Endothelial cell of umbilical vein (primary cell): ENCODE measurements at regions not wholly inside any gene's neighbourhood (a gene's known extent, or its start where the extent isn't known, plus 50 kb on each side); places are given as distances from the start of the nearest gene placed in this dataset.

Experiments
- EZH2 ChIP-seq: IDR thresholded peaks from 2 replicates; pipeline ENCODE4 v1.6.1; 2012; ENCODE audit warnings: borderline replicate concordance, low read depth, mild to moderate bottlenecking, moderate library complexity, low read length, inconsistent platforms; ENCODE audit not compliant: severe bottlenecking
- FOS ChIP-seq: IDR thresholded peaks from 2 replicates; pipeline ENCODE4 v1.6.1; 2011; ENCODE audit warnings: mild to moderate bottlenecking, low read length, moderate library complexity, borderline replicate concordance; ENCODE audit not compliant: insufficient read depth
- GATA2 ChIP-seq: IDR thresholded peaks from 2 replicates; pipeline ENCODE4 v1.7.0; 2011; ENCODE audit warnings: low read depth, mild to moderate bottlenecking, moderate library complexity, mixed read lengths, low read length; ENCODE audit not compliant: insufficient read length, insufficient read depth
- JUN ChIP-seq: IDR thresholded peaks from 2 replicates; pipeline ENCODE4 v1.6.1; 2011; ENCODE audit warnings: borderline replicate concordance, low read depth; ENCODE audit not compliant: insufficient read length, insufficient read depth
- MYC ChIP-seq: IDR thresholded peaks from one replicate; pipeline ENCODE4 v1.6.1; 2011; ENCODE audit warnings: mild to moderate bottlenecking, low read depth, low read length
- POLR2A ChIP-seq: IDR thresholded peaks from 2 replicates; pipeline ENCODE4 v1.6.1; 2012; ENCODE audit warnings: low read depth, mild to moderate bottlenecking, control low read depth, low read length
- POLR2AphosphoS5 ChIP-seq: IDR thresholded peaks from 2 replicates; pipeline ENCODE4 v1.6.1; 2012; ENCODE audit warnings: low read depth, mild to moderate bottlenecking, control low read depth, low read length, moderate library complexity; ENCODE audit not compliant: insufficient read depth
- TF ChIP-seq, protein P1 (sequence below), 2 donors: IDR thresholded peaks; 1 replicate in 1 of 2; 2 replicates in 1 of 2; pipeline ENCODE4 v1.5.1; 2011; ENCODE audit warnings: low read length in 2 of 2, mild to moderate bottlenecking in 2 of 2, moderate library complexity in 2 of 2, control low read depth in 1 of 2, inconsistent platforms in 1 of 2, low read depth in 1 of 2; ENCODE audit not compliant: insufficient read depth in 1 of 2; ENCODE audit errors: extremely low read depth in 1 of 2
- TF ChIP-seq, protein P2 (sequence below): IDR thresholded peaks from 2 replicates; pipeline ENCODE4 v1.6.1; 2011; ENCODE audit not compliant: insufficient read depth, insufficient read length

- TF ChIP-seq EZH2 (no peak), POLR2AphosphoS5 (no peak), POLR2A (no peak), GATA2 (no peak), MYC (no peak), JUN (no peak), FOS (no peak)
- TF ChIP-seq, protein P1, sequence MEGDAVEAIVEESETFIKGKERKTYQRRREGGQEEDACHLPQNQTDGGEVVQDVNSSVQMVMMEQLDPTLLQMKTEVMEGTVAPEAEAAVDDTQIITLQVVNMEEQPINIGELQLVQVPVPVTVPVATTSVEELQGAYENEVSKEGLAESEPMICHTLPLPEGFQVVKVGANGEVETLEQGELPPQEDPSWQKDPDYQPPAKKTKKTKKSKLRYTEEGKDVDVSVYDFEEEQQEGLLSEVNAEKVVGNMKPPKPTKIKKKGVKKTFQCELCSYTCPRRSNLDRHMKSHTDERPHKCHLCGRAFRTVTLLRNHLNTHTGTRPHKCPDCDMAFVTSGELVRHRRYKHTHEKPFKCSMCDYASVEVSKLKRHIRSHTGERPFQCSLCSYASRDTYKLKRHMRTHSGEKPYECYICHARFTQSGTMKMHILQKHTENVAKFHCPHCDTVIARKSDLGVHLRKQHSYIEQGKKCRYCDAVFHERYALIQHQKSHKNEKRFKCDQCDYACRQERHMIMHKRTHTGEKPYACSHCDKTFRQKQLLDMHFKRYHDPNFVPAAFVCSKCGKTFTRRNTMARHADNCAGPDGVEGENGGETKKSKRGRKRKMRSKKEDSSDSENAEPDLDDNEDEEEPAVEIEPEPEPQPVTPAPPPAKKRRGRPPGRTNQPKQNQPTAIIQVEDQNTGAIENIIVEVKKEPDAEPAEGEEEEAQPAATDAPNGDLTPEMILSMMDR (IDR thresholded peaks at IDR 0.05; ENCODE audit: extremely low read depth in 1 of 2, insufficient read depth in 1 of 2, low read depth in 1 of 2, low read length in 2 of 2): no peak
- TF ChIP-seq, protein P2, sequence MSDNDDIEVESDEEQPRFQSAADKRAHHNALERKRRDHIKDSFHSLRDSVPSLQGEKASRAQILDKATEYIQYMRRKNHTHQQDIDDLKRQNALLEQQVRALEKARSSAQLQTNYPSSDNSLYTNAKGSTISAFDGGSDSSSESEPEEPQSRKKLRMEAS: no peak
These were observed 337.8 kb downstream of the DMAC1 start for GRCh38 chr9:7461791-7462190.
